NCI-H2196 (cell line): ENCODE measurements at regions not wholly inside any gene's neighbourhood (a gene's known extent, or its start where the extent isn't known, plus 50 kb on each side); places are given as distances from the start of the nearest gene placed in this dataset.
"Not testable (repeated sequence)": the region's sequence is repeated elsewhere in the genome, so short reads cannot be mapped to it uniquely, and the experiment has no call there.

Experiments
- DNase-seq: peaks from one replicate; lab custom pipeline; 2025; ENCODE audit not compliant: unreplicated experiment; lab: John Stamatoyannopoulos, UW

- DNase-seq, result no peak
Measured at GRCh38 chr15:59835776-59836175, 146.7 kb upstream of the BNIP2 start.

GRCh38 chr15:59834528-59834927, 145.4 kb upstream of the BNIP2 start:
- no peak for DNase-seq

- no peak for DNase-seq
Measured at GRCh38 chr15:59833366-59833765, 144.2 kb upstream of the BNIP2 start.

- DNase-seq, result no peak
Measured at GRCh38 chr15:59830873-59831272, 141.8 kb upstream of the BNIP2 start.

- DNase-seq, result no peak
Measured at GRCh38 chr15:59830098-59830497, 141.0 kb upstream of the BNIP2 start.

- no peak for DNase-seq
Measured at GRCh38 chr15:59828861-59829260, 139.7 kb upstream of the BNIP2 start.

- no peak for DNase-seq
Measured at GRCh38 chr15:59828263-59828662, 139.1 kb upstream of the BNIP2 start.

GRCh38 chr15:59825901-59826300, 136.8 kb upstream of the BNIP2 start:
- no peak for DNase-seq

GRCh38 chr15:59821286-59821685, 132.2 kb upstream of the BNIP2 start:
- DNase-seq, result no peak

- no peak for DNase-seq
Measured at GRCh38 chr15:59819092-59819491, 130.0 kb upstream of the BNIP2 start.

GRCh38 chr15:59818336-59818735, 129.2 kb upstream of the BNIP2 start:
- no peak for DNase-seq

- no peak for DNase-seq
Measured at GRCh38 chr15:59817834-59818233, 128.7 kb upstream of the BNIP2 start.

GRCh38 chr15:59817053-59817452, 127.9 kb upstream of the BNIP2 start:
- DNase-seq, result no peak

GRCh38 chr15:59814409-59814808, 125.3 kb upstream of the BNIP2 start:
- no peak for DNase-seq

- DNase-seq, result no peak
Measured at GRCh38 chr15:59812889-59813288, 123.8 kb upstream of the BNIP2 start.

GRCh38 chr15:59812250-59812870, 123.2 kb upstream of the BNIP2 start:
- DNase-seq, result no peak

- DNase-seq, result not testable (repeated sequence)
Measured at GRCh38 chr15:59803293-59803966, 114.3 kb upstream of the BNIP2 start.

GRCh38 chr15:59801649-59802048, 112.5 kb upstream of the BNIP2 start:
- DNase-seq, result no peak

- no peak for DNase-seq
Measured at GRCh38 chr15:59798605-59798917, 109.4 kb upstream of the BNIP2 start.

GRCh38 chr15:59797756-59798604, 108.9 kb upstream of the BNIP2 start:
- DNase-seq, result no peak

- DNase-seq, result no peak
Measured at GRCh38 chr15:59794229-59794886, 105.2 kb upstream of the BNIP2 start.

GRCh38 chr15:59792359-59792758, 103.2 kb upstream of the BNIP2 start:
- no peak for DNase-seq
